GM19043 (cell line): ENCODE measurements at regions not wholly inside any gene's neighbourhood (a gene's known extent, or its start where the extent isn't known, plus 50 kb on each side); places are given as distances from the start of the nearest gene placed in this dataset.
A peak's percentile ranks its signal among the peaks of the same experiment; 100 is the strongest.
"Not testable (repeated sequence)": the region's sequence is repeated elsewhere in the genome, so short reads cannot be mapped to it uniquely, and the experiment has no call there.

Source experiments
- ATAC-seq: cut with Tn5 transposase; IDR thresholded peaks from one replicate; pipeline ENCODE4 v1.9.1; 2021; ENCODE audit warnings: low read depth; ENCODE audit not compliant: unreplicated experiment

DNA sequence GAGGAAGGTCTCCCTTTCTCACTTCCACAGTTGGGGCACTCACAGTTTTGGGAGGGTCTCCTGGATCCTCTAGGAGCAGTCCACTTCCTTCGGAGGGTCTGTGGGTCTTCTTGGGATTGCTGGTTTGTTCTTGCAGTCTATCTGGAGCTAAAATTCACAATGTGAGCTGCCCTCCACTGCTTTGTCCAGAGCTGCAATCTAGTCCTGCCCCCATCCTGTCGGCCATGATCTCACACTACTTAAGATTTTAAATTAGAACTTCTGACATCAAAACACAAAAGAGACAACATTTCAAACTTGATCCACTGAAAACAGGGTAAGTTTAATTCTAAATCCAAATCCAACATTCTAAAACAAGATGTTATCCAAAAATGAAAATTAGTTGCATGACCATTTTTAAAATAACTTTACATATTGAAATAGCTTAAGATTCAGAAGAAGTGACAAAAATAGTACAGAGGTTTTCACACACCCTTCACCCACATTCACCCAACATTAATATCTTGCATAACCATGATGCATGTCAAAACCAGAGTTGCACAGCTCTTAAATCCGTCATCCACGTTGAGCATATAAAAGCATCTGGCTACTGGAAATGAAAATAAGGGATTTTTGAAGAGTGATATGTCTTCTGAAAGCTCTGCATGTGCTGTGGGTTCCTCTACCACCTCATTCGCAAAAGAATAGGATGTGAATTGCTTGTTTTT is 113.7 kb upstream of the EPB41L4A start:
- ATAC-seq, result no peak

DNA sequence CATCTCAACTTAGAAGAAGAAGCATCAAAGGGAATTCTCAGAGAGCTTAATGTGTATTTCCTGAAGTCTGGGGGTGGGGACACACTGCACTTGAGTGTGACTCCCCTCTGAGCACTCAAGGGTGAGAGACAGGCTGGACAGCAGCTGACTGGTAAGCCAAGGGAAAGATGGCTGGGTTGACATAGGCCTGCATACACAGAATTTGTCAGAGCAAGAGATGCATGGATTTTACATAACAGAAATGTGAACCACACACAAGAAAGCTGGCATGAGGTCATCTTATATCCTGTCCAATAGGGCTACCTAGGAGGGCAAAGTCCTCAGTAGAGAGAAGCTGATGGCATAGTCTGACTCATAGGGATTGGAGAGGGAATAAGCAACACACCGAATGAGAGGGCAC is 114.3 kb upstream of the EPB41L4A start:
- ATAC-seq, result no peak

DNA sequence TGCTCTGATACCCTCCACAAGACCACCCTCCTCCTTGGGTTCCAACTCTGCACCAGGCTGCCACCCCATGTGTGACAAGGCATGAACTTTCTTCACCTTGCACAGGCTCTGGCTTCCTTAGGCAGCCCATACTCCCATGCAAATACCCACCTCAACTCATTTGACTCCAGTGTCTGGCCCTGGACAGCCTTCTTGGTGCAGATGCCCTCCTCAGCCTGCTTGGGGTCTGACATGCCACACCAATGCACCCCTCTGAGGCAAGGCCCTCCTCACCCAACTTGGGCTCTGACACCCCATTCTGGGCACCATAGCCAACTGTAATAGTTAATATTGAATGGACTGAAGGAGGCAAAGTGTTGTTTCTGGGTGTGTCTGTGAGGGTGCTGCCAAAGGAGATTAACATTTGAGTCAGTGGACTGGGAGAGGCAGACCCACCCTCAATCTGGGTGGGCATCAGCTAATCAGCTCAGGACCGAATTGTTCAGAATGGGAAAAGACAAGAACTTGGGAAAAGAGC is 115.0 kb upstream of the EPB41L4A start:
- ATAC-seq, result no peak

DNA sequence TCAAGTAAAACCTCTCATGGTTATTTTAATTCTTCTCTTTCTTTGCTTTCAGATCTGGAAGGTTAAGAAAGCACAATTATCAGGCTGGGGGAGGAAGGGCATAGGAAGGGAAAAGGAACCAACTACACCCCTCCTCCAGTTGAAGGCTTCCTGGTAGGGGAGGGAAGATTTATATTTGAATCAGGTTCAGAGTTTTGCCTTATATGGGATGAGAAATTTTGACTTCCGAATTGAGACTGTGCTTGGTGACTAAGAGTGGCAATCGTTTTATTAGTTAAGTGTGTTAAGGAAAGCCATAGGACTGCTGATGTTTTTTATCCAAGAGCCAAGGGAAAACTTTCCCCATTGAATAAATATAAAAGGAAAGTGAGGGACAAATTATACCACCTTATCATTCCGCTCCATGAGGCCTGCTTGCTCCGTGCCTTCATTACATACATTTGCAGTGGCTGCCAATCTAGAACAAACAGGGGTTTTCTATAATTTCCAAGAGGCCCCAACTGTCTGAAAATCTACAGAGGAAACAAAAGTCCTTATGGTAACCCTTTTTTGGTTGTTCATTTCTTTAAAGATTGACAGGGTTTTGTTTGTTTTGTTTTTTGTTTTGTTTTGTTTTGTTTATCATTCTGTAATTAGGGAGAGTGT is 115.7 kb upstream of the EPB41L4A start:
- ATAC-seq, result peak; percentile 43

DNA sequence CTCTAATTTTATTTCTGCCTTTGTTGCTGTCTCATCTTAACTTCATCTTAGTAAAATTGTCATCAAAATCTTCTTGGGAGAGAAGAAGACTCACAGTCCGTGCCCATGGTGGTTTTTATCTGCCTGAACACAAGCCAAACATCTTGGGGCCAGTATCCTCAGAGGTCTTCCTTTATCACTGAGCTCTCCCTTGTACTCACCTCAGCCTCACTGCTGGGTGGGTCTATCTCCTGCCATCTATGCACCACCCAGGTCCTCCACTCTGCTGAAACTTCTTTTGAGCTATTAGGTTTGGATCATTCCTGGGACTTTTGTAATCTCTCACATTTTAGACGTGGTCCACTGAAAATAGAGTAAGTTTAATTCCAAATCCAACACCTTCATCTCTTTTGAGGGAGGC is 116.3 kb upstream of the EPB41L4A start:
- no peak for ATAC-seq

DNA sequence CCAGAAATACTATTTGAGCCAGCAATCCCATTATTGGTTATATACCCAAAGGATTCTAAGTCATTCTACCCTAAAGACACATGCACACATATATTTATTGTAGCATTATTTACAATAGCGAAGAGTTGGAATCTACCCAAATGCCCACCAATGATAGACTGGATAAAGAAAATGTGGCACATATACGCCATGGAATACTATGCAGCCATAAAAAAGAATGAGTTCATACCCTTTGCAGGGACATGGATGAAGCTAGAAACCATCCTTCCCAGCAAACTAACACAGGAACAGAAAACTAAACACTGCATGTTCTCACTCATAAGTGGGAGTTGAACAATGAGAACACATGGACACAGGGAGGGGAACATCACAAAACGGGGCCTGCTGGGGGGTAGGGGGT is 125.5 kb upstream of the EPB41L4A start:
- ATAC-seq, result not testable (repeated sequence)

DNA sequence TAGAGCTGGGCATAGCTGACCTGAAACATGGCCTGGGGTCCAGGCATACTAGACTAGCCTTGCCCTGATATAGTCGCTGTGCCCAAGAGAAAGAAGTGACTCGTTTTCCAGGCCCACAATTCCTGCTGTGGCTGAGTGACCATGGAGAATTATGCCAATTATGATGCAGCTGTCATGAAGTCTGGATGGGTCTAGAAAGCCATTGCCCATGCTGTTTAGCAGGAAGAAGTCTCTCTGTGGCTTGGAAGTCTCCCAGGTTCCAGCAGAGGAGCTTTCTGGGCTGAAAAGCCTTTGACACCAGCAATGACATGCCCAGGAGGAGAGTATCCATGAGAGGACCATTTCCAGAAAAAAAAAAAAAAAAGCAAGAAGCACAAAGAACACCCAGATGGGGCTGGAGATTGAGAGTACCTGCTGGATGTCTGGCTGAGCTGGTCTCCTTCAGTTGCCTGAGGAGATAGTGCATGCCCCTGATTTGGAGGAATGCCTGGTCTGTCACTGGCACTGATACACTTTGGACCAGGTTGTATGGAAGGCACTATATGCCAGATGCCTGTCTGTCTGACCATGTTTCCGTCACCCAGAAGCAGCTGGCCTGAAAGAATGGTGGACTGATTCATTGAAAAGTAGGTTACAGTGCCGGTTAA is 128.0 kb upstream of the EPB41L4A start:
- no peak for ATAC-seq

DNA sequence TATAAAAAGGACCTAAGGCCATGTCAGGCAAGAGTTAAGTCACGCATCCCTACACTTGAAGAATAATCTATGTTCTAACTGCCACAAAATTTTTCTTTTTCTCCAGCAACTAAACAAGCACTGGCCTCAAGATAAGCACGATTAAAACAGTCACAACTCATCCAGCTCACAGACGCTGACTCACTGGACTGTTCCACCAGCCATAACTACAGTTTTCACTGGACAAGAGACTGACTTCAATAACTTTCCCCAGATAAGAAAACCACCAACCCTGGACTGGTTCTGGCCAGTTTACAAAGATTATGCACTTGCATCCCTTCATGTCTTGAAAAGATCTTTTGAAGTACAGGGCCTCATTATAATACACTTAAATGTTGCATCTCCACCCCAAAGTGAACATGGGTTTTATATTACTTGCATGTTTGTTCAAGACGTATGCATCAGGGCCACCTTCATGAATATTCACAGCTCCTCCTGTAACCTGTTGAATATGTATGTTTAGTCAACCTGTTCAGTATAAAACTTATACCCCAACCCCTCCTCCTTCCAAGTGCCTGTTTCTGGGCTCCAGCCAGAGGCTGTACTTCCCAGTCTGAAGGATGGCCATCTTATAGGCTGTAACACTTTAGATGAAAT is 129.3 kb upstream of the EPB41L4A start:
- no peak for ATAC-seq

DNA sequence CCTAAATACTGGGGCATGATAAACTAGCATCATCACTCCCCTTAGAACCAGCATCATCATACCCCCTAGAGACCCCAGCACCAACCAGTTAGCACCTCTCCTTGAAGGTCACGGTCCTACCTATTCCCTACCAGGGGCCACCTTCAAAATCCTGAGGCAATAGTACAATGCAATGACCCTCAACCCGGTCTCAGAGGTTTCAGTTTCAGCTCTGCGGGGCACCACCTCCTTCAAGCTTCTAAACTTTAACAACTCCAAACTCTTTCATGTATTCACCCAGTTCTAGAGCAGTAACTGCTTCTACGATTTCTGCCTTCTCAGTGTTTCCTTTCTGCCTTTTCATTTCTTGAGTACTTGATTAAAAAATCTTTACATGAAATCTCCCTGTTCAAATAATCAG is 130.1 kb upstream of the EPB41L4A start:
- ATAC-seq, result peak; percentile 60

DNA sequence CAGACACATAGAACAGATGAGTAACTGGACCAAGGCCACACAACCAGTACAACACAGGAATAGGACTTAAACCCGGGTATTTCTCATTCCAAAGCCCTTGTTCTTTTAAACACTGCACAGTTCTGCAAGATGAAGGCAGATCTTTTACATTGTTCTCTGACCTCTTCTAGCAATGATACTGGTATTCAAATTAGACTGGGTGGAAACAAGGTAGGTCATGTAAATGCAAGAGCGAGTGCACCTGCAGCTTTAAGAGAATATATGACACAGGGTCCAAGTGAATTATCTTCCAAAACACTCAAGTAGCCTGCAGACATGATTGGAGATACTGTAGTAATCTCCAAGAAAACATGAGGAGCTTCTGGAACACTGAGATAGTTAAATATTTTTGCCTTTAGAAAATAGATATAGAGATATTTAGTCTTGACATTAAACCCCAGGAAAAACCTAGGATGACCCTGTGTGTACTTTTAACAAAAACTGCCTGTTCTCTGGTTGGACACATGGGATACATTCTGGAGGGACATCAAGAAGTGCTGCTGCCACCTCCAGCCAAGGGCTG is 130.6 kb upstream of the EPB41L4A start:
- no peak for ATAC-seq

DNA sequence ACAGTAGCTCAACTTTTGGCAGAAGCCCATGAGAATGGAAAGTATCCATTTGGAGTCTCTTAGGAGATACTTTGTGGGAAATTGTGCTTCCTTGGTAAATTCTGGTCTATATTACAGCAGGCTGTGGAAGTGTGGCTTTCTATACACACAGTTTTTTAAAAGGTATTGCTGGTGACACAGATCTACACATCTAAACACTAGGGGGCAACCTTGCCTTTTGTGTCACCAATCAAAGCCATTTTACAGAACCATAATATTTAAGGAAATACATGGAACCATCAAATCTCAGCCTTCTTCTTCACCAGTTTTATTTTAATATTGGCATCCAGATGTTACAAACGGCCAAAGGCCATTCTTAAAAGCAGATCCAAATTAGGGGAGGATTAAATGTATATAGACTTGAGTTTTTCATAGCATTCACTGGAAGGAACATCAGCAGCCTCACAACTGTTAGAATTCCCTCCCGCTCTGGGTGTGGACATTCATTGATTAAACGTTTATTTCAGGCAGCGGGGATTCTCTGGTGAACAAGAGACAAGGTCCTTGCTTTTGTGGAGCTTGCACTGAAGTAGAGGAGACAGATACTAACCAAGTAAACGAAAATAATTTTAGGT is 132.4 kb upstream of the EPB41L4A start:
- no peak for ATAC-seq

DNA sequence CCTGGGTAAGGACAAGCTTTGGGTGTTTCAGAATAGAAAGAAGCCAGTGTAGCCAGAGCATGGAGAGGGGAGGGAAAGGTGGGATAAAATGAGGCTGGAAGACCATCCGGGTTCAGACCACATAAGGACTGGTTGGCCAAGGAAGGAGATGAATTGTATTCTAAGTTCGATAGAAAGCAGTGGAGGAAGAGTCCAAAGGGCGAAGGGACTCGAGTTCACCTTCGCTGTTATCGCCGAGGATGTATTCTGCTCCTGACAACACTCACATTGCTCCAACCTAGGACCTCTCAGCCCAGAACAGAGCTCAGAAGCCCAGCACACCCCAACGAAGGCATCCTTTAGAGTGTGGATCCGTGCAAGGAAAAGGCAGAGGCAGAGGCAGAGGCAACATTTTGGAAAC is 133.1 kb upstream of the EPB41L4A start:
- ATAC-seq, result no peak

DNA sequence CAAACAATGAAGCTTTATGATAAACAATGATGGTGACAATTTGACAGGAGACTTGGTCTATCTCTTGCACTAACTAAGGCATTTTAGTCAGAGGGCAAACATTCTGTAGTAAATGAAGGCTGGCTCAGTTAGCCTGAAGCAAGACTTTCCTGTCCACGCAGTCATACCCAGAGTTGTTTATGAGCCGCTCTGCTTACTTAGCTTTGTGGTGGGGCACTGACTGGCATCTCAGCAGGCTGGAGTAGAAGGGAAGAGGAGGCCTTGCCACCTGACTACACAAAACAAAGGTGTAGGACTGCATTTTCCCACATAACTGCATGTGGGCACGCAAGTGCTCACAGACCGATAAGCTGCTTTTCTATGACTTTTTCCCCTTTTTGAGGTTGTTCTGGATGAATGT is 133.7 kb upstream of the EPB41L4A start:
- ATAC-seq, result no peak

DNA sequence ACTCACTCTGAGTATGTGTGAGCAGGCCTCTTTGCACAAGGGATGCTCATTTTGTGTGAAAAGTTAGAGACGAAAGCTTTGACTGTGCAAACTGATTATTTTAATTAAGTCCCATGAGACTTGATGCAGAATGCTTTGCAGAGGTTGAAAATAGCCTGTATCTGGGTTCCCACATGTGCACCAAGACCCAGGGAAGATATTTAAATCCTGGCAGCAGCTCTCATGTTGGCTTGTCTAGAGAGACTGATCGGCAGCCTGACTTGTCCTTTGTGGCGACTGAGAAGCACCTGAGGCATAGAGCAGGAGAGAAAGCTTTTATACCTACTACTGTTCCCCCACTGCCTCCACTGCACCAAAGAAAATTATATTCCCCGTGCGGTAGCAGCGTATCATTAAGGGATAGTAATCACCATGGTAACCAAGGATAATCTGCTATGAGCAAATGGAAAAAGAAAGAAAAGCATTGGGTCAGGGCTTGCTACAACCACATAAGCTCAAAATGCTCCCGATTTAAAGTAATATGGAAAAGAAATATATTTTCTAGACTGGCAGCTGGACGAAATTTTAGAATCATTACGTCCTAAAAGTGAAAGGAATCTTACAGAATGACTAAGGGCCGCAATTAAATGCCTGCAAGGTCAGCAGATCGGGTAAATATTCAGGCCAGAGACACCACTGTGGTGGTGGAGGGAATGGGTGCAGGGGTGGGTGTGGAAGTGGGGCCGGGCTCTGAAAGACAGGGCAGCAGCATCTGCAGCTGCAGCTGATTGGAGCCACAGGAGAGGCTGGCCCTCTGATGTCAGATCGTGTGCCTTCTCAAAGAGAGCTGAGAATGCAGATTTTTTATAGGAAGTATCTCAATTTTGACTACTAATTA is 135.3 kb upstream of the EPB41L4A start:
- no peak for ATAC-seq

DNA sequence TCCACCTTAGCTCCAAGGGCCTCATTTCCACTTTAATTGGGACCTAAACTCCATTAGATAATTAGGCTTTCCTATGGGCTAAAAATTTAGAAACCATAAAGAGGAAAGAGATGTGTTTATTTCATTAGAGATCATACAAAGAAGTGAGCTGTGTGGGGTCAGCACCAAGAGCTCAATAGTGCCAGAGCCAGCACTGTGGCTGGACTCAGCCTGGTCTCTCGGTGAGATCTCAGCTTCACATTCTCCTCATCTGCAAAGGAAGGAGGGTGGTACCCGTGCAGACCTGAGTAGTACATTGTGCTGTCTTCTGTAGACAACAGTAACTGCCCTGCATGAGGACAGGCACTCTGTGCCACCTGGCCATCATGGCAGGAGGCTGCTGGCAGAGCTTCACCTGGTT is 136.1 kb upstream of the EPB41L4A start:
- no peak for ATAC-seq

DNA sequence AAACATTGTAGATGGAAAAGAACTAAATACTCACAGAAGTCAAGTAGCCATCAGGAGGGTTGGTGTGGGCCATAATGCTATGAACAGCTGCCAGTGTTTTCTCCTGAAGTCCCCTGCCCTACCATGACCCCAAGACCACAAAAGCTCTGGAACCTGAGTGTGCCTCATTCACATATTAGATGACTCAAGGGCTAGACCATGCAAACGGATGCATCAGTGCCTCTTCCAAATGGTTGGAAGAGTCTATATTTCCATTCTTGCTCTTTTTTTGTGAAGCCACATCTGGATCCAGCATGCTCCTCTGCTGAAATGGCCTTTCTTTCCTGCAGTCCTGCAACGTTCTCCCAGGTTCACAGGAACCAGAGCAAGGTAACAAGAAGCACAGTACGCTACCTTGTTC is 136.6 kb upstream of the EPB41L4A start:
- ATAC-seq, result no peak

DNA sequence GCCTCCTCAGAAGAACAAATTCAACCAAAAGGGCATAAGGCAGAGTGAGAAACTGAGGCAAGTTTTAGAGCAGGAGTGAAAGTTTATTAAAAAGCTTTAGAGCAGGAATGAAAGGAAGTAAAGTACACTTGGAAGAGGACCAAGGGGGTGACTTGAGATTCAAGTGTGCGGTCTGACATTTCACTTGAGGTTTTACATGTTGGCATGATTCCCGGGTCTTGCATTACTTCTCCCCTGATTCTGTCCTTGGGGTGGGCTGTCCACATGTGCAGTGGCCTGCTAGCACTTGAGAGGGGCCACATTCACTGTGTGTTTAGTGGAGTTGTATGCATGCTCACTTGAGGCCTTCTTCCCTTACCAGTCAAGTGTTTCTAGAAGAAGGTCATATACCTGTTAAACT is 140.4 kb upstream of the EPB41L4A start:
- not testable (repeated sequence) for ATAC-seq

DNA sequence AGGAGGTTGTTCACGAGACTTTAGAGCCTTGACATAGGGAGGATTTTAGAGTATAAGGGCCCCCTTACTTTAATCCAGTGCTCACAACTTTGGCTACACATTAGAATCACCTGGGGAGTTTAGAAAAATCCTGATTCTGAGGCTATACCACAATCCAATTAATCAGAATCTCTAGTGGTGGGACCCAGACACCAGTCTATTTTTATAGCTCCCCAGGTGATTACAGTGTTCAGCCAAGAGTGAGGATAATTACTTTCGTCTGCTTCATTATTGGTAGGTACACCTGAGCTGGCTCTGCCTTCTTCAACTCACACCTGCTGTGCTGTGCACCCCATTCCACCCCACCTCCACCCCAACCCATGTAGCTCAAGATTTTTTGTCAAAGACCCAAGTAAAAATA is 141.3 kb upstream of the EPB41L4A start:
- no peak for ATAC-seq

DNA sequence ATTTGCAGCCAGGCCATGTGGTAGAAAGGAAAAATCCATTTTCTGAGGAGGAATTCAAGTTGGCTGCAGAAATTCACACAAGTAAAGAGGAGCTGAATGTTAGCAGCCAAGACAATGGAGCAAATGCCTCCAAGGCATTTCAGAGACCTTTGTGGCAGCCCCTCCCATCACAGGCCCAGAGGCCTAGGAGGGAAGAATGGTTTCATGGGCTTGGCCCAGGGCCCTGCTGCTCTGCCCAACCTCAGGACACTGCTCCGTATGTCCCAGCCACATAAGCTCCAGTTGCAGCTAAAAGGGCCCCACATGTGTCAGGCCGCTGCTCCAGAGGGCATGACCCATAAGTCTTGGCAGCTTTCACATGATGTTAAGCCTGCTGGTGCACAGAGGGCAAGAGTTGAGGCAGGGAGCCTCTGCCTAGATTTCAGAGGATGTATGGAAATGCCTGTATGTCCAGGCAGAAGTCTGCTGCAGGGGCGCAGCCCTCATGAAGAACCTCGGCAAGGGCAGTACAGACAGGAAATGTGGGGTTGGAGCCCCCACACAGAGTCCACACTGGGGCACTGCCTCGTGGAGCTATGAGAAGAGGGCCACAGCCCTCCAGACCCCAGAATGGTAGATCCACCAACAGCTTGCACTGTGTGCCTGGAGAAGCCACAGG is 144.2 kb upstream of the EPB41L4A start:
- ATAC-seq, result no peak
